GM23338 (cell line): ENCODE measurements at regions not wholly inside any gene's neighbourhood (a gene's known extent, or its start where the extent isn't known, plus 50 kb on each side); places are given as distances from the start of the nearest gene placed in this dataset.

ENCODE experiments used
- ATAC-seq: fragments of 200-7000 bp; cut with Tn5 transposase; 3 replicates; pipeline ENCODE4 v1.9.1; 2020
- DNase-seq: peaks from one replicate; pipeline ENCODE4 v3.0.0-alpha.2; 2015; ENCODE audit warnings: low spot score
- H2AFZ ChIP-seq: fragments of 200-600 bp; sonication (generic); 2 replicates; pipeline ENCODE4 v1.8.0; 2016; ENCODE audit warnings: antibody characterized with exemption, mild to moderate bottlenecking, moderate library complexity
- H3F3A ChIP-seq: fragments of 200-600 bp; sonication (generic); replicated peaks from 2 replicates; pipeline ENCODE4 v1.8.0; 2017; ENCODE audit warnings: antibody characterized with exemption, mixed run types, low read depth
- H3K27ac ChIP-seq: fragments of 200-600 bp; sonication (generic); 2 replicates; pipeline ENCODE4 v1.6.1; 2016; ENCODE audit warnings: low read depth
- H3K27me3 ChIP-seq: fragments of 200-600 bp; sonication (generic); 2 replicates; pipeline ENCODE4 v1.8.0; 2016; ENCODE audit warnings: mild to moderate bottlenecking, mixed run types, moderate library complexity; ENCODE audit not compliant: insufficient read depth
- H3K36me3 ChIP-seq: fragments of 200-600 bp; sonication (generic); 2 replicates; pipeline ENCODE4 v1.8.0; 2016; ENCODE audit warnings: mild to moderate bottlenecking; ENCODE audit not compliant: insufficient read depth
- H3K4me1 ChIP-seq: fragments of 200-600 bp; sonication (generic); 2 replicates; pipeline ENCODE4 v1.8.0; 2016; ENCODE audit warnings: mild to moderate bottlenecking, moderate library complexity; ENCODE audit not compliant: insufficient read depth
- H3K4me2 ChIP-seq: fragments of 200-600 bp; sonication (generic); 2 replicates; pipeline ENCODE4 v1.7.1; 2017; ENCODE audit warnings: mixed run types
- H3K4me3 ChIP-seq: fragments of 200-600 bp; sonication (generic); 2 replicates; pipeline ENCODE4 v1.6.1; 2016; ENCODE audit warnings: mixed run types
- H3K79me2 ChIP-seq: fragments of 200-600 bp; sonication (generic); replicated peaks from 2 replicates; pipeline ENCODE4 v1.8.0; 2017; ENCODE audit warnings: mild to moderate bottlenecking; ENCODE audit not compliant: insufficient read depth
- H3K9me2 ChIP-seq: fragments of 200-600 bp; sonication (generic); 2 replicates; pipeline ENCODE4 v1.8.0; 2017; ENCODE audit not compliant: insufficient read depth
- H4K20me1 ChIP-seq: fragments of 200-600 bp; sonication (generic); replicated peaks from 2 replicates; pipeline ENCODE4 v1.8.0; 2017; ENCODE audit warnings: mild to moderate bottlenecking; ENCODE audit not compliant: insufficient read depth
- H3K27ac Mint-ChIP-seq: 2 replicates; pipeline ENCODE4 v1.8.0; 2020; ENCODE audit warnings: inconsistent platforms, mild to moderate bottlenecking, moderate library complexity, mixed read lengths
- H3K27me3 Mint-ChIP-seq: 3 replicates; pipeline ENCODE4 v1.8.0; 2022; ENCODE audit warnings: low read depth, mild to moderate bottlenecking, moderate library complexity, mixed read lengths, inconsistent platforms; ENCODE audit not compliant: insufficient read depth, poor library complexity
- H3K36me3 Mint-ChIP-seq: 3 replicates; pipeline ENCODE4 v1.8.0; 2021; ENCODE audit warnings: low read depth, mild to moderate bottlenecking, inconsistent platforms, moderate library complexity, mixed read lengths
- H3K4me1 Mint-ChIP-seq: 3 replicates; pipeline ENCODE4 v1.8.0; 2020; ENCODE audit warnings: mild to moderate bottlenecking, inconsistent platforms, mixed read lengths
- H3K4me3 Mint-ChIP-seq: 3 replicates; pipeline ENCODE4 v1.8.0; 2021; ENCODE audit warnings: moderate library complexity, mild to moderate bottlenecking, inconsistent platforms, mixed read lengths
- H3K9me3 Mint-ChIP-seq: 3 replicates; pipeline ENCODE4 v1.8.0; 2020; ENCODE audit warnings: moderate library complexity, mild to moderate bottlenecking, inconsistent platforms, mixed read lengths
- CREB1 ChIP-seq: fragments of 250-450 bp; sonication (Bioruptor Pico); IDR thresholded peaks from 2 replicates; pipeline ENCODE4 v1.5.0; 2020; ENCODE audit warnings: low read depth, mild to moderate bottlenecking, moderate library complexity
- ETS1 ChIP-seq: IDR thresholded peaks from 2 replicates; pipeline ENCODE4 v1.6.1; 2016; ENCODE audit warnings: antibody characterized with exemption
- EZH2 ChIP-seq: fragments of 200-600 bp; sonication (generic); IDR thresholded peaks from one replicate; pipeline ENCODE4 v1.8.0; 2017; ENCODE audit warnings: antibody characterized with exemption, mild to moderate bottlenecking, low read depth; ENCODE audit not compliant: unreplicated experiment
- EZH2phosphoT487 ChIP-seq: fragments of 200-600 bp; sonication (generic); IDR thresholded peaks from one replicate; pipeline ENCODE4 v1.8.1; 2018; ENCODE audit warnings: antibody characterized with exemption; ENCODE audit not compliant: unreplicated experiment
- JUNB ChIP-seq: IDR thresholded peaks from one replicate; pipeline ENCODE4 v1.6.1; 2016; ENCODE audit warnings: antibody characterized with exemption; ENCODE audit not compliant: unreplicated experiment
- POLR2AphosphoS5 ChIP-seq: IDR thresholded peaks from 2 replicates; pipeline ENCODE4 v1.6.1; 2016; ENCODE audit warnings: antibody characterized with exemption, low read depth
- STAT1 ChIP-seq: IDR thresholded peaks from one replicate; pipeline ENCODE4 v1.6.1; 2016; ENCODE audit warnings: antibody characterized with exemption; ENCODE audit not compliant: unreplicated experiment
- ZNF114 ChIP-seq: fragments of 250-450 bp; sonication (Bioruptor Pico); IDR thresholded peaks from 2 replicates; pipeline ENCODE4 v1.5.0; 2020; ENCODE audit warnings: mild to moderate bottlenecking, moderate library complexity
- TF ChIP-seq, protein P1 (sequence below): fragments of 250-450 bp; sonication (Bioruptor Pico); IDR thresholded peaks from 2 replicates; pipeline ENCODE4 v1.5.0; 2020; ENCODE audit warnings: mild to moderate bottlenecking, moderate library complexity
- TF ChIP-seq, protein P2 (sequence below), 2 experiments: fragments of 200-600 bp in 1 of 2; sonication (generic) in 1 of 2; conservative IDR thresholded peaks; 2 replicates each; pipeline versions ENCODE4 v1.5.1 to v1.6.1; 2016 to 2017; ENCODE audit warnings: antibody characterized with exemption in 2 of 2, low read depth in 2 of 2, mild to moderate bottlenecking in 2 of 2, moderate library complexity in 1 of 2

GRCh38 chr4:124974152-124974551 is 261.6 kb upstream of the ANKRD50 start:
- no peak for DNase-seq
- H3K4me1 ChIP-seq, result no peaks in the 10 kb centered on the region
- H3K9me3 Mint-ChIP-seq, result no peaks in the 10 kb centered on the region
- no peak overlapping the region for H3K27ac ChIP-seq
- H4K20me1 ChIP-seq, result no peaks in the 10 kb centered on the region
- no peak overlapping the region for H3K4me3 ChIP-seq
- no peaks in the 10 kb centered on the region for H3K27me3 Mint-ChIP-seq
- no peaks in the 10 kb centered on the region for H3K27me3 ChIP-seq
- no peak overlapping the region for H2AFZ ChIP-seq
- no peak overlapping the region for H3K4me2 ChIP-seq
- no peaks in the 10 kb centered on the region for H3K36me3 Mint-ChIP-seq
- no peak overlapping the region for H3K4me3 Mint-ChIP-seq
- no peak for TF ChIP-seq EZH2phosphoT487
- no peak for TF ChIP-seq POLR2AphosphoS5
- no peak for TF ChIP-seq STAT1
- TF ChIP-seq CREB1, result no peak
- peaks cover 4% of the 10 kb centered on the region; the same call in 2 of the 3 replicates for H3K4me1 Mint-ChIP-seq
- no peaks in the 10 kb centered on the region for H3K9me2 ChIP-seq
- H3F3A ChIP-seq, result no peaks in the 10 kb centered on the region
- no peaks in the 10 kb centered on the region for H3K36me3 ChIP-seq
- no peaks in the 10 kb centered on the region for H3K79me2 ChIP-seq
- no peak for ATAC-seq
- no peak overlapping the region for H3K27ac Mint-ChIP-seq

- Histone ChIP-seq H4K20me1 (no peaks in the 10 kb centered on the region), H3K79me2 (no peaks in the 10 kb centered on the region), H3K4me1 (no peaks in the 10 kb centered on the region), H3K4me3 (no peak overlapping the region), H3K27me3 (no peaks in the 10 kb centered on the region), H2AFZ (peak overlapping the region; percentile 1; the same call in 1 of the 2 replicates), H3F3A (no peaks in the 10 kb centered on the region), H3K36me3 (no peaks in the 10 kb centered on the region), H3K4me2 (no peak overlapping the region), H3K9me2 (no peaks in the 10 kb centered on the region), H3K27ac (no peak overlapping the region)
- H3K4me3 Mint-ChIP-seq, result no peak overlapping the region
- ATAC-seq (no peak), DNase-seq (no peak)
- TF ChIP-seq POLR2AphosphoS5 (no peak), ETS1 (no peak), CREB1 (no peak), EZH2 (no peak), EZH2phosphoT487 (no peak), ZNF114 (CRISPR knock-in tag) (no peak), JUNB (no peak)
- TF ChIP-seq, protein P1, sequence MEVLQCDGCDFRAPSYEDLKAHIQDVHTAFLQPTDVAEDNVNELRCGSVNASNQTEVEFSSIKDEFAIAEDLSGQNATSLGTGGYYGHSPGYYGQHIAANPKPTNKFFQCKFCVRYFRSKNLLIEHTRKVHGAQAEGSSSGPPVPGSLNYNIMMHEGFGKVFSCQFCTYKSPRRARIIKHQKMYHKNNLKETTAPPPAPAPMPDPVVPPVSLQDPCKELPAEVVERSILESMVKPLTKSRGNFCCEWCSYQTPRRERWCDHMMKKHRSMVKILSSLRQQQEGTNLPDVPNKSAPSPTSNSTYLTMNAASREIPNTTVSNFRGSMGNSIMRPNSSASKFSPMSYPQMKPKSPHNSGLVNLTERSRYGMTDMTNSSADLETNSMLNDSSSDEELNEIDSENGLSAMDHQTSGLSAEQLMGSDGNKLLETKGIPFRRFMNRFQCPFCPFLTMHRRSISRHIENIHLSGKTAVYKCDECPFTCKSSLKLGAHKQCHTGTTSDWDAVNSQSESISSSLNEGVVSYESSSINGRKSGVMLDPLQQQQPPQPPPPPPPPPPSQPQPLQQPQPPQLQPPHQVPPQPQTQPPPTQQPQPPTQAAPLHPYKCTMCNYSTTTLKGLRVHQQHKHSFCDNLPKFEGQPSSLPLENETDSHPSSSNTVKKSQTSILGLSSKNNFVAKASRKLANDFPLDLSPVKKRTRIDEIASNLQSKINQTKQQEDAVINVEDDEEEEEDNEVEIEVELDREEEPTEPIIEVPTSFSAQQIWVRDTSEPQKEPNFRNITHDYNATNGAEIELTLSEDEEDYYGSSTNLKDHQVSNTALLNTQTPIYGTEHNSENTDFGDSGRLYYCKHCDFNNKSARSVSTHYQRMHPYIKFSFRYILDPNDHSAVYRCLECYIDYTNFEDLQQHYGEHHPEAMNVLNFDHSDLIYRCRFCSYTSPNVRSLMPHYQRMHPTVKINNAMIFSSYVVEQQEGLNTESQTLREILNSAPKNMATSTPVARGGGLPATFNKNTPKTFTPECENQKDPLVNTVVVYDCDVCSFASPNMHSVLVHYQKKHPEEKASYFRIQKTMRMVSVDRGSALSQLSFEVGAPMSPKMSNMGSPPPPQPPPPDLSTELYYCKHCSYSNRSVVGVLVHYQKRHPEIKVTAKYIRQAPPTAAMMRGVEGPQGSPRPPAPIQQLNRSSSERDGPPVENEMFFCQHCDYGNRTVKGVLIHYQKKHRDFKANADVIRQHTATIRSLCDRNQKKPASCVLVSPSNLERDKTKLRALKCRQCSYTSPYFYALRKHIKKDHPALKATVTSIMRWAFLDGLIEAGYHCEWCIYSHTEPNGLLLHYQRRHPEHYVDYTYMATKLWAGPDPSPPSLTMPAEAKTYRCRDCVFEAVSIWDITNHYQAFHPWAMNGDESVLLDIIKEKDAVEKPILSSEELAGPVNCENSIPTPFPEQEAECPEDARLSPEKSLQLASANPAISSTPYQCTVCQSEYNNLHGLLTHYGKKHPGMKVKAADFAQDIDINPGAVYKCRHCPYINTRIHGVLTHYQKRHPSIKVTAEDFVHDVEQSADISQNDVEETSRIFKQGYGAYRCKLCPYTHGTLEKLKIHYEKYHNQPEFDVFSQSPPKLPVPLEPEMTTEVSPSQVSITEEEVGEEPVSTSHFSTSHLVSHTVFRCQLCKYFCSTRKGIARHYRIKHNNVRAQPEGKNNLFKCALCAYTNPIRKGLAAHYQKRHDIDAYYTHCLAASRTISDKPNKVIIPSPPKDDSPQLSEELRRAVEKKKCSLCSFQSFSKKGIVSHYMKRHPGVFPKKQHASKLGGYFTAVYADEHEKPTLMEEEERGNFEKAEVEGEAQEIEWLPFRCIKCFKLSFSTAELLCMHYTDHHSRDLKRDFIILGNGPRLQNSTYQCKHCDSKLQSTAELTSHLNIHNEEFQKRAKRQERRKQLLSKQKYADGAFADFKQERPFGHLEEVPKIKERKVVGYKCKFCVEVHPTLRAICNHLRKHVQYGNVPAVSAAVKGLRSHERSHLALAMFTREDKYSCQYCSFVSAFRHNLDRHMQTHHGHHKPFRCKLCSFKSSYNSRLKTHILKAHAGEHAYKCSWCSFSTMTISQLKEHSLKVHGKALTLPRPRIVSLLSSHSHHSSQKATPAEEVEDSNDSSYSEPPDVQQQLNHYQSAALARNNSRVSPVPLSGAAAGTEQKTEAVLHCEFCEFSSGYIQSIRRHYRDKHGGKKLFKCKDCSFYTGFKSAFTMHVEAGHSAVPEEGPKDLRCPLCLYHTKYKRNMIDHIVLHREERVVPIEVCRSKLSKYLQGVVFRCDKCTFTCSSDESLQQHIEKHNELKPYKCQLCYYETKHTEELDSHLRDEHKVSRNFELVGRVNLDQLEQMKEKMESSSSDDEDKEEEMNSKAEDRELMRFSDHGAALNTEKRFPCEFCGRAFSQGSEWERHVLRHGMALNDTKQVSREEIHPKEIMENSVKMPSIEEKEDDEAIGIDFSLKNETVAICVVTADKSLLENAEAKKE (CRISPR knock-in tag), result no peak
- TF ChIP-seq, protein P2, sequence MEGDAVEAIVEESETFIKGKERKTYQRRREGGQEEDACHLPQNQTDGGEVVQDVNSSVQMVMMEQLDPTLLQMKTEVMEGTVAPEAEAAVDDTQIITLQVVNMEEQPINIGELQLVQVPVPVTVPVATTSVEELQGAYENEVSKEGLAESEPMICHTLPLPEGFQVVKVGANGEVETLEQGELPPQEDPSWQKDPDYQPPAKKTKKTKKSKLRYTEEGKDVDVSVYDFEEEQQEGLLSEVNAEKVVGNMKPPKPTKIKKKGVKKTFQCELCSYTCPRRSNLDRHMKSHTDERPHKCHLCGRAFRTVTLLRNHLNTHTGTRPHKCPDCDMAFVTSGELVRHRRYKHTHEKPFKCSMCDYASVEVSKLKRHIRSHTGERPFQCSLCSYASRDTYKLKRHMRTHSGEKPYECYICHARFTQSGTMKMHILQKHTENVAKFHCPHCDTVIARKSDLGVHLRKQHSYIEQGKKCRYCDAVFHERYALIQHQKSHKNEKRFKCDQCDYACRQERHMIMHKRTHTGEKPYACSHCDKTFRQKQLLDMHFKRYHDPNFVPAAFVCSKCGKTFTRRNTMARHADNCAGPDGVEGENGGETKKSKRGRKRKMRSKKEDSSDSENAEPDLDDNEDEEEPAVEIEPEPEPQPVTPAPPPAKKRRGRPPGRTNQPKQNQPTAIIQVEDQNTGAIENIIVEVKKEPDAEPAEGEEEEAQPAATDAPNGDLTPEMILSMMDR (conservative IDR thresholded peaks at IDR 0.05; ENCODE audit: low read depth in 2 of 2), result no peak
- no peaks in the 10 kb centered on the region for H3K27me3 Mint-ChIP-seq
- H3K27ac Mint-ChIP-seq, result no peak overlapping the region
- H3K36me3 Mint-ChIP-seq, result no peaks in the 10 kb centered on the region
- no peaks in the 10 kb centered on the region for H3K9me3 Mint-ChIP-seq
- H3K4me1 Mint-ChIP-seq, result peaks cover 4% of the 10 kb centered on the region; the same call in 2 of the 3 replicates
These were observed 261.2 kb upstream of the ANKRD50 start for GRCh38 chr4:124973716-124974115.
